CD4-positive, alpha-beta T cell treated with Interleukin-15 for 1 hour (primary cell): ENCODE measurements at regions not wholly inside any gene's neighbourhood (a gene's known extent, or its start where the extent isn't known, plus 50 kb on each side); places are given as distances from the start of the nearest gene placed in this dataset.
"Not testable (repeated sequence)": the region's sequence is repeated elsewhere in the genome, so short reads cannot be mapped to it uniquely, and the experiment has no call there.

ENCODE experiments used
- DNase-seq: peaks from one replicate; pipeline ENCODE4 v3.0.0-alpha.2; 2020

- no peak for DNase-seq
These were observed 728.8 kb downstream of the NR2F1-AS1 start for GRCh38 chr5:92852219-92852618.

GRCh38 chr5:92850886-92851285 lies 730.1 kb downstream of the NR2F1-AS1 start:
- DNase-seq: no peak

GRCh38 chr5:92849756-92850155 lies 731.3 kb downstream of the NR2F1-AS1 start:
- no peak for DNase-seq

- no peak for DNase-seq
These were observed 739.3 kb downstream of the NR2F1-AS1 start for GRCh38 chr5:92841604-92842155.

GRCh38 chr5:92838253-92838652 lies 742.8 kb downstream of the NR2F1-AS1 start:
- DNase-seq: no peak

GRCh38 chr5:92836855-92837755 lies 743.9 kb downstream of the NR2F1-AS1 start:
- DNase-seq: no peak

- DNase-seq: no peak
These were observed 745.3 kb downstream of the NR2F1-AS1 start for GRCh38 chr5:92835712-92836111.

- DNase-seq: not testable (repeated sequence)
These were observed 757.5 kb downstream of the NR2F1-AS1 start for GRCh38 chr5:92823551-92823950.

GRCh38 chr5:92822183-92822582 lies 758.8 kb downstream of the NR2F1-AS1 start:
- DNase-seq: no peak

GRCh38 chr5:92809855-92810465 lies 771.1 kb downstream of the NR2F1-AS1 start:
- DNase-seq: no peak

- DNase-seq: no peak
These were observed 772.5 kb downstream of the NR2F1-AS1 start for GRCh38 chr5:92808474-92808873.

- no peak for DNase-seq
These were observed 773.9 kb downstream of the NR2F1-AS1 start for GRCh38 chr5:92807085-92807484.

GRCh38 chr5:92805446-92805845 lies 775.6 kb downstream of the NR2F1-AS1 start:
- DNase-seq: no peak

GRCh38 chr5:92801911-92802310 lies 779.1 kb downstream of the NR2F1-AS1 start:
- DNase-seq: no peak

GRCh38 chr5:92800365-92800764 lies 780.7 kb downstream of the NR2F1-AS1 start:
- no peak for DNase-seq

- DNase-seq: no peak
These were observed 785.4 kb downstream of the NR2F1-AS1 start for GRCh38 chr5:92795633-92796032.

GRCh38 chr5:92780057-92780456 lies 801.0 kb downstream of the NR2F1-AS1 start:
- DNase-seq: no peak

GRCh38 chr5:92779536-92779935 lies 801.5 kb downstream of the NR2F1-AS1 start:
- no peak for DNase-seq

GRCh38 chr5:92778261-92778660 lies 802.8 kb downstream of the NR2F1-AS1 start:
- DNase-seq: no peak

GRCh38 chr5:92777421-92777820 lies 803.6 kb downstream of the NR2F1-AS1 start:
- no peak for DNase-seq

- DNase-seq: no peak
These were observed 805.1 kb downstream of the NR2F1-AS1 start for GRCh38 chr5:92775711-92776615.

- DNase-seq: no peak
These were observed 811.0 kb downstream of the NR2F1-AS1 start for GRCh38 chr5:92769978-92770377.

- no peak for DNase-seq
These were observed 819.4 kb downstream of the NR2F1-AS1 start for GRCh38 chr5:92761585-92761984.
